EL (cell line): ENCODE measurements at regions not wholly inside any gene's neighbourhood (a gene's known extent, or its start where the extent isn't known, plus 50 kb on each side); places are given as distances from the start of the nearest gene placed in this dataset.
"Not testable (repeated sequence)": the region's sequence is repeated elsewhere in the genome, so short reads cannot be mapped to it uniquely, and the experiment has no call there.

Source experiments
- DNase-seq: peaks from one replicate; pipeline ENCODE4 v3.0.0-alpha.2; 2016

DNA sequence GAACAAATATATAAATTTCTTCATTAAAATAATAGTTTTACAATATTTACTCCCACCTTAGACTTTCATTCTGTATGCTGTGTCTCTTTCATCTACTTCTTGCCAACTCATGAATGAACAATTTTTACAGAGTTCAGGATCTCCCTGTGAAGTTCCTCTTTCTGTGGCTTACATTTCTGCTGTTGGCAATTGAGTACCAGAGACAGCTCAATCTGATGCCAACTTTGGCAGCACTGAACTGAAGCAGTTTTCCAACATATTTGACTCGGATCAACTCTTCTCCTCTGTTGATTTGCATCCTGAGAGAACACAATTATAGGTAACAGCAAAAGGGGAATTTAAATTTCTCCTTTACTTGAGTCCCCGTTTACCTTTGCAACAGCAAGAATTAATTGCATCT lies 1262.2 kb downstream of the EFNA5 start:
- no peak for DNase-seq

- DNase-seq: no peak
These were observed 1262.6 kb downstream of the EFNA5 start for GRCh38 chr5:106408141-106408540.

DNA sequence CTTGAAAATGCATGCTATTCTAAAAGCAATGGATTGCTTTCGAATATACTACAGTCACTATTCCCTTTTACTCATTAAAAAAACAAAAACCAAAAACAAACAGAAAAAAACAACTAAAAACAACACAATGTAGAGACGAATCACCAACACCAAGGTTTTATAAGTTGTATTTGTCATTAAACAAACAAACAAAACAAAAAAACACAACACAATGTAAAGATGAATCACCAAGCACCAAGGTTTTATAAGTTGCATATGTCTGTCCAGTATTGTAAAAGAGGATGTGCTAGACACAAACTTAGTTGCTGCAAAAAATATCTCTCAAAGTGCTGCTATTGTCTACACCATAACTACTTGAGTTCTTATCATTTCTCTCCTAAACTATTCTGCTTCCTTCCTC lies 1269.2 kb downstream of the EFNA5 start:
- DNase-seq: no peak

GRCh38 chr5:106399391-106399790 lies 1271.3 kb downstream of the EFNA5 start:
- DNase-seq: peak; percentile 15

- DNase-seq: peak; percentile 73
These were observed 1273.0 kb downstream of the EFNA5 start for GRCh38 chr5:106397700-106398099.

DNA sequence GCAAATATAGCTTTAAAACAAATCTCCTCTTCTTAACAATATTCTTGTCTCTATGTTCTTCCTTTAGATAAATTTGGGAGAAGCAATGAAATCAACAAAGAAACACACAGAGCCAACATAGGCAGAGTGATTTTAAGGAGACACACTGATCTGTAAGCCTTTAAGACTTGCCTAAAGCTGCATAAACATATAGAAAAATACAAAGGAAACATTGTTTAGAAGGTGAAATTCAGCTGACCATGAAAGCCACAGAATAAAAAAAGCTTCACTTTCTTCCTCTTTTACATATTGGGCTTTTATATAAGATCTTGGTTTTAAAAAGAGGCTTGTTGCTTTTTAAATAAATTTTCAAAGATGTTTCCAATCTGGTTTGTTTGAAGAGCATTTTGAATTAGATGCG lies 1277.5 kb downstream of the EFNA5 start:
- DNase-seq: no peak

DNA sequence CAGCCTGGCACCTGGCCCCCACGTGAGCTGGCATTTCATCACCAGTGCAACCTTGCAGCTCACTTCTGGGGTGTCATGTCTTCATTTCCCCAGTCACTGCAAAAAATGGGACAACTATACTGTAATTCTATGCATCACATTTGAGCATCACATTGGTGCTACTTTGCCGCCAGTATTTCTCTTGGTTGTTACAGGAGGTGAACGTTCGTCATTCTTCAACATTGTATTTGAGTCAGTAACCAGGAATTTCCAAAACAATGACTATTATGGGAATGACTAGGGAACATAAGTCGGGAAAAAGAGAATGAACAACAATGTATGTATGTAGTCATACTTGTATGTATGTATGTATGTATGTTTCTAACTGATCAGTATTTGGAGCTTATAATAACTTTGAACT lies 1278.0 kb downstream of the EFNA5 start:
- no peak for DNase-seq

DNA sequence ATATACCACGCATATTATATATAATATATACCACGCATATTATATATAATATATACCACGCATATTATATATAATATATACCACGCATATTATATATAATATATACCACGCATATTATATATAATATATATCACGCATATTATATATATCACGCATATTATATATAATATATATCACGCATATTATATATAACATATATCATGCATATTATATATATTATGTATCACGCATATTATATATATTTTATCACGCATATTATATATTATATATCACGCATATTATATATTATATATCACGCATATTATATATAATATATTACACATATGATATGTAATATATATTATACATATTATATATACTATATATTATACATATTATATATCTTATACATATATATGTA lies 1283.0 kb downstream of the EFNA5 start:
- not testable (repeated sequence) for DNase-seq

DNA sequence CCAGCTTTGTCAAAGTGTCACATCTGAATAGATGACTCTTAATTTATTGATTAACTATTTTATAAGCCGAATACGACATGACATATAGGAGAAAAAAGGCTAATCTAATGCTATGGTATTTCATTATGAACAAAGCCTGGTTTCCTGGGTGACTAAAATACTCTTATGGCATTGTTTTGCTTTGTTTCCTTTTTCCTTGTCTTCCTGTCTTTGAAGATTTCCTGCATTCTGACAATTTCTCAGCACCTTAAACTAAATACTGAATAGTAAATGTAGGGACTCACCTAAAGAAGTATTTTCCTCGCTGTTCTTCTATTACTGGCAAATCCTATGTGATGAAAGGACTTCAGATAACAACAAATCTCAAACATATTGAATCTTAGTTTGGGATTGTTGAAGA lies 1284.5 kb downstream of the EFNA5 start:
- DNase-seq: no peak

DNA sequence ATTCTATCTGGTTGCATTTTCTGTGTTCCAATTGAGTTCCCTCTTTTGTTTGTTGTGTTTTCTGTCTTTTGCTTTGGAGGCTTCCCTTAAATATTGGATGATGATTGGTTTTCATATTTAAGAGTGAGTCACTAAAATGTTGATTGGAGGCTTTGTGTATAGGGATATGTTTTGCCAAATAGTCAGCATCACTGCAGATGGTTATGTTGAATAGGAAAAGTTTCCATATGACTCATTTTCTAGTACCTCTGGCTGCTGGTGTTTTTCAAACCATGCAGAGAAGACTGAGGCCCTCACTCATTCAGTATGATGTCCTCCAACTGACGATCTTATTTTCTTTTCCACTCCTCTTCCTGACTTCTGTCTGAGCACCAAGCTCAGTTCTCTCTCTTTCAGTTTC lies 1290.0 kb downstream of the EFNA5 start:
- peak; percentile 0 for DNase-seq

DNA sequence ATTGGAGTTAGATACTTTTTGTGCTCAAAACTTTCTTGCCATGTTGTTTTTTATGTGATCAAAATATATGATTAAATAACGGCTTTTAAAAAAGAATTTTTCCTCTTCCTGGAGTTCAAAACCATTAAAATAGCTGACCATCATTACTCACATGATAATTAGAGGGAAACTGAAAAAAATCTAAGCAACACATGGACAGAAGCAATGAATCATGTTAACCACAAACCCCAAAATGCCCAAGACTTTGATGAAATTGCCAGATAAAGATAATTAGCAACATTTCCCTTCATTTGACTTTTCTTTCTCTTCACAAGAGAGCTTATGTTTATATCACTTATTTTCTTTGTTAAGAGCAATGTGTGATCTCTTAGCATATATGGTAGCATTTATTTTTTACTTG lies 1294.2 kb downstream of the EFNA5 start:
- peak; percentile 16 for DNase-seq

DNA sequence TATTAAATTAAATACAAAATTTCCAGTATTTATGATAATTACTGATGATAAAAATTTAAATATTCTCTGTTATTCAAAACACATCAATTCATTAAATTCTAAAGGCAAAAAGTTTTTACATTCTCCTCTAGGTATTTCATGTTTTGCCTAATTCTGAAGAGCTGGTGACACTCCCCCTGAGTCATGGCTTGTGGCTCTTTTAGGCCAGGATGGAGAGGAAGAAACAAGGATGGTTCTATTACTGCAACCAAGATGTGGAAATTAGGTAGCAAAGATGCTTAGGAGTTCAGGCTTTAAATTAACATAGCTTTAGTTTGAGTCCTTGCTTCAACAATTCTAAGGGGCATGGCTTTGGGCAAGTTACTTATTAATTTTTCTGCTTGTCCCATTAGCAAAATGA lies 1295.8 kb downstream of the EFNA5 start:
- no peak for DNase-seq

GRCh38 chr5:106368021-106368420 lies 1302.7 kb downstream of the EFNA5 start:
- no peak for DNase-seq

- DNase-seq: no peak
These were observed 1303.5 kb downstream of the EFNA5 start for GRCh38 chr5:106367281-106367680.

DNA sequence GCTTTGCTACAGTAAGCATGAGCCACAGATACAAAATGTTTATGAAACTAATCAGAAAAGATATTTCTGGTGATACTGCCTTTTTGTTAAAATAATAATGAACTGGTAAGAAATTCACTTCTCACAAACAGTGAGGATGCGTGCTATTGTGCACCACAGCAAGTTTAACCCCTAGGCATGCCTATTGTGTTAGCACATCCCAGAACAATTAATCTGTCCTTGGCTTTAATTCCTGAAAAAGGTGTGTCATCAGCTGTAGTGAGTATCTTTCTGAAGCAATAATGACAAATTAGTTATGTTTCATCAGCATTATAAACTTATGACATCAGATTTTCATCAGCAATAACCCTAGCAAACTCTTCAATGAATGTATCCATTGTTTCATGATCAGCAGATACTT lies 1307.2 kb downstream of the EFNA5 start:
- no peak for DNase-seq

DNA sequence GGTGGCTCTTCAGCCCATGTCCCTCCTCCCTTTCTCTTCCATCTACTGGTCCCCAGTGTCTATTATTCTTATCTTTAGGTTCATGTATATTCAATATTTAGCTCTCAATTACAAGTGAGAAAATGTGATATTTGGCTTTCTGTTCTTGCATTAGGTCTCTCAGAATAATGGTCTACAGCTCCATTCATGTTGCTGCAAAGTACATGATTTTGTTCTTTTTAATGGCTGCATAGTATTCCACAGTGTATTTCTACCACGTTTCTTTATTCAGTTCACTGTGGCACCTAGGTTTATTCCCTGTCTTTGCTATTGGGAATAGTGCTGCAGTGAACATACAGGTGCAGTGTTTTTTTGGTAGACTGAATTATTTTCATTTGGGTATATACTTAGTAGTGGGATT lies 1308.8 kb downstream of the EFNA5 start:
- no peak for DNase-seq

- DNase-seq: peak; percentile 19
These were observed 1339.3 kb downstream of the EFNA5 start for GRCh38 chr5:106331415-106331814.

GRCh38 chr5:106324356-106324755 lies 1346.4 kb downstream of the EFNA5 start:
- no peak for DNase-seq

- no peak for DNase-seq
These were observed 1349.5 kb downstream of the EFNA5 start for GRCh38 chr5:106321242-106321641.

GRCh38 chr5:106314221-106314824 lies 1356.4 kb downstream of the EFNA5 start:
- DNase-seq: no peak

DNA sequence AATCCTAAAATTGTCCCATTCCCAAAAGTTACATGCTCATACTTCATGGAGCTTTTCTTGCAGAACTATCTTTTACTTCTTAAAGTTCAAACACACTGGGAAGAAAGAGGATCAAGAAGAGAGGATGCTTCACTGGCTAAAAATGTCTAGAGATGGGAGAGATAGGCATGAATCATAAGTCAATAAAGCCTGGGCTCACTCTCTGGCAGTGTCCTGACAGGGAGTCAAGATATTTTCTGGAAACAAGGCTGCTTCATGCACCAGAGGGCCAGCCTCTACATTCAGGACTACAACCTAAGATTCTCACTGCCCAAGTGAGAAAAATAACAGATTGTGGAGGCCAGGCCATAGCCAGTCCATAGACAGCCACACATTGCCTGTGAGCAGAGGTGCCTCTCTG lies 1358.4 kb downstream of the EFNA5 start:
- DNase-seq: peak; percentile 0

DNA sequence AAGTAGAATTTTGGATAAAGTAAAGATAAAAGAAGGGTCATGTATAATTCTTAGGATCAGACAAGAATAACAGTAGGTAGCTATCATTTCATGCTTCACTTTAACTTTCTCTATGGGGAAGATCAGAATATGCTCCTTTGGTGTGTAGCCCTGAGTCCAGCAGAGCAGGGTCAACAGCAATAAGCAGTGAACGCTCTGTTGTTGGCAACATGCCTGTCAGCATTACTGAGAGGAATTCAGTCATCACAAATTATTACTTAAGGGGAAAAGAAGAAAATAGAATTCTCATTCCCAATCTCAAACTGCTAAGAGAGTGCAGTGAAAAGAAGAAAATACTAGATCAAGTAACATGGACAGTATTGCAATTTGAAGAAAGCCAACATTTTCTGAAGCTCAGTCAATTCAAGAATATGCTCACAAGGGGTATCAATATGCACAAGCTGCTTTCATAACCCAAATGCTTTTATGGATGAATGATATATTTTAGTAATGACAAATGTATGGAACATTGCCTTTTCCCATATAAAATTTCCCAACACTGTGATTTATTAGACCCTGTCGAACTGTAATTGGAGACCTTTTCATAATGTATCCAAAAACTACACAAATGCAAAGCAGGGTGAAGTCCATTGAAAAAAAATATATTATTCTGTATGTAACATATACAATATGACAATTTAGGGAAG lies 1359.4 kb downstream of the EFNA5 start:
- DNase-seq: no peak

DNA sequence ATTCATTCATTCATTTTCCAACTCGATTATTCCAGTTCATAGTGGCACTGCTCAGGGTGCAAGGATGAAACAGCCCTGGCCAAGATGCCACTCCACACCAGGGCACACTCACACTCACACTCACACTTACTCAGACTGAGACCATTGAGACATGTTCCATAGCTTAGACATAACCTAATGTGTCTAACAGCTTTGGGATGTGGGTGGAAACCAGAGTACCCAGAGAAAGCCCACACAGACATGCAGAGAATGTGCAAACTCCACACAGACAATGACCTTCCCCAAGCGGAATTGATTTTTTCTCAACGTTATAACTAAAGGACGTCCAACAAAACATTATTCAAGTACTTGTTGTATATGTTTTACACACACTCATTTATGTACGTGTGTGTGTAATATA lies 1363.5 kb downstream of the EFNA5 start:
- DNase-seq: no peak

GRCh38 chr5:106306313-106307028 lies 1364.3 kb downstream of the EFNA5 start:
- DNase-seq: no peak
